ENCODE measurements at regions not wholly inside any gene's neighbourhood (a gene's known extent, or its start where the extent isn't known, plus 50 kb on each side); places are given as distances from the start of the nearest gene placed in this dataset.

GRCh38 chr10:113252650-113253618 is 299.9 kb upstream of the HABP2 start:
- TF ChIP-seq, protein P1, sequence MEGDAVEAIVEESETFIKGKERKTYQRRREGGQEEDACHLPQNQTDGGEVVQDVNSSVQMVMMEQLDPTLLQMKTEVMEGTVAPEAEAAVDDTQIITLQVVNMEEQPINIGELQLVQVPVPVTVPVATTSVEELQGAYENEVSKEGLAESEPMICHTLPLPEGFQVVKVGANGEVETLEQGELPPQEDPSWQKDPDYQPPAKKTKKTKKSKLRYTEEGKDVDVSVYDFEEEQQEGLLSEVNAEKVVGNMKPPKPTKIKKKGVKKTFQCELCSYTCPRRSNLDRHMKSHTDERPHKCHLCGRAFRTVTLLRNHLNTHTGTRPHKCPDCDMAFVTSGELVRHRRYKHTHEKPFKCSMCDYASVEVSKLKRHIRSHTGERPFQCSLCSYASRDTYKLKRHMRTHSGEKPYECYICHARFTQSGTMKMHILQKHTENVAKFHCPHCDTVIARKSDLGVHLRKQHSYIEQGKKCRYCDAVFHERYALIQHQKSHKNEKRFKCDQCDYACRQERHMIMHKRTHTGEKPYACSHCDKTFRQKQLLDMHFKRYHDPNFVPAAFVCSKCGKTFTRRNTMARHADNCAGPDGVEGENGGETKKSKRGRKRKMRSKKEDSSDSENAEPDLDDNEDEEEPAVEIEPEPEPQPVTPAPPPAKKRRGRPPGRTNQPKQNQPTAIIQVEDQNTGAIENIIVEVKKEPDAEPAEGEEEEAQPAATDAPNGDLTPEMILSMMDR (IDR thresholded peaks at IDR 0.05) = no peak
- no peak for TF ChIP-seq POLR2A (IDR thresholded peaks at IDR 0.05)
